Bronchial epithelial cell (primary cell): ENCODE measurements at regions not wholly inside any gene's neighbourhood (a gene's known extent, or its start where the extent isn't known, plus 50 kb on each side); places are given as distances from the start of the nearest gene placed in this dataset.

ENCODE experiments used
- DNase-seq: peaks from one replicate; pipeline ENCODE4 v3.0.0-alpha.2; 2010; ENCODE audit warnings: low read depth
- FAIRE-seq: peaks from 2 replicates; lab custom pipeline; 2011; peaks lifted over from hg19 to GRCh38; lab: Jason Lieb, UNC
- H3K27me3 ChIP-seq: 2 replicates; pipeline ENCODE4 v1.5.1; 2011; ENCODE audit warnings: low read length; ENCODE audit not compliant: control insufficient read depth, insufficient read depth
- H3K36me3 ChIP-seq: 2 replicates; pipeline ENCODE4 v1.5.1; 2011; ENCODE audit warnings: low read length; ENCODE audit not compliant: control insufficient read depth, insufficient read depth
- H3K4me3 ChIP-seq: 2 replicates; pipeline ENCODE4 v1.5.1; 2011; ENCODE audit warnings: mild to moderate bottlenecking, low read depth, low read length, control low read depth
- CTCF ChIP-seq: IDR thresholded peaks from 2 replicates; pipeline ENCODE4 v1.5.1; 2011; ENCODE audit warnings: mild to moderate bottlenecking, moderate library complexity, low read length, control low read depth, inconsistent platforms; ENCODE audit not compliant: insufficient read depth, severe bottlenecking

GRCh38 chr9:81822301-81822865 lies 105.8 kb upstream of the SPATA31D4 start:
- DNase-seq (no peak), FAIRE-seq (no peak)
- no peak for TF ChIP-seq CTCF
- H3K4me3 ChIP-seq: no peak overlapping the region
- H3K36me3 ChIP-seq: no peaks in the 10 kb centered on the region
- H3K27me3 ChIP-seq: no peaks in the 10 kb centered on the region

- H3K36me3 ChIP-seq: no peaks in the 10 kb centered on the region
- TF ChIP-seq CTCF: no peak
- no peaks in the 10 kb centered on the region for H3K27me3 ChIP-seq
- DNase-seq (no peak), FAIRE-seq (no peak)
- no peak overlapping the region for H3K4me3 ChIP-seq
Measured at GRCh38 chr9:81822967-81823366, 105.3 kb upstream of the SPATA31D4 start.

GRCh38 chr9:81823672-81824554 lies 104.3 kb upstream of the SPATA31D4 start:
- DNase-seq: peak; percentile 23
- Histone ChIP-seq H3K36me3 (no peaks in the 10 kb centered on the region), H3K27me3 (no peaks in the 10 kb centered on the region), H3K4me3 (no peak overlapping the region)
- FAIRE-seq: no peak
- TF ChIP-seq CTCF: no peak

GRCh38 chr9:81824802-81825730 lies 103.2 kb upstream of the SPATA31D4 start:
- FAIRE-seq (no peak), DNase-seq (peak; percentile 84)
- TF ChIP-seq CTCF: no peak
- Histone ChIP-seq H3K4me3 (no peak overlapping the region), H3K27me3 (no peaks in the 10 kb centered on the region), H3K36me3 (no peaks in the 10 kb centered on the region)

GRCh38 chr9:81825846-81826516 lies 102.2 kb upstream of the SPATA31D4 start:
- TF ChIP-seq CTCF: no peak
- Histone ChIP-seq H3K27me3 (no peaks in the 10 kb centered on the region), H3K4me3 (no peak overlapping the region), H3K36me3 (no peaks in the 10 kb centered on the region)
- FAIRE-seq (no peak), DNase-seq (peak; percentile 77)
